Lower leg skin (tissue), 3 donors: ENCODE measurements at regions not wholly inside any gene's neighbourhood (a gene's known extent, or its start where the extent isn't known, plus 50 kb on each side); places are given as distances from the start of the nearest gene placed in this dataset.

ENCODE experiments used
- CTCF ChIP-seq, 3 donors: fragments of 450-650 bp; IDR thresholded peaks; one replicate each; pipeline ENCODE4 v1.5.1; 2016; ENCODE audit warnings: antibody characterized with exemption in 3 of 3, mild to moderate bottlenecking in 3 of 3, moderate library complexity in 2 of 3
- POLR2A ChIP-seq, 2 donors: fragments of 450-650 bp; IDR thresholded peaks; one replicate each; pipeline ENCODE4 v1.6.1; 2016 to 2017; ENCODE audit warnings: antibody characterized with exemption in 2 of 2, mild to moderate bottlenecking in 1 of 2, moderate library complexity in 1 of 2

- TF ChIP-seq CTCF (IDR thresholded peaks at IDR 0.05) (no peak), POLR2A (IDR thresholded peaks at IDR 0.05) (no peak)
Observed at GRCh38 chr6:6980999-6981597, 126.7 kb upstream of the RREB1 start.
